ENCODE measurements at regions not wholly inside any gene's neighbourhood (a gene's known extent, or its start where the extent isn't known, plus 50 kb on each side); places are given as distances from the start of the nearest gene placed in this dataset.

GRCh38 chr10:6305401-6306321, 102.9 kb downstream of the PFKFB3 start:
- DNase-seq (ENCODE audit: low read depth in 2 of 2), result no peak

GRCh38 chr10:6306917-6307316, 104.2 kb downstream of the PFKFB3 start:
- no peak for DNase-seq (ENCODE audit: low read depth in 2 of 2)

GRCh38 chr10:6309816-6310215, 107.1 kb downstream of the PFKFB3 start:
- no peak for DNase-seq (ENCODE audit: low read depth in 2 of 2)

GRCh38 chr10:6310977-6311376, 108.2 kb downstream of the PFKFB3 start:
- no peak for DNase-seq (ENCODE audit: low read depth in 2 of 2)

GRCh38 chr10:6311700-6312330, 109.1 kb downstream of the PFKFB3 start:
- DNase-seq (ENCODE audit: low read depth in 2 of 2), result no peak

GRCh38 chr10:6312636-6313035, 109.9 kb downstream of the PFKFB3 start:
- no peak for DNase-seq (ENCODE audit: low read depth in 2 of 2)

- DNase-seq (ENCODE audit: low read depth in 2 of 2), result no peak
Measured at GRCh38 chr10:6313111-6313895, 110.6 kb downstream of the PFKFB3 start.

- no peak for DNase-seq (ENCODE audit: low read depth in 2 of 2)
Measured at GRCh38 chr10:6314620-6315205, 112.0 kb downstream of the PFKFB3 start.

GRCh38 chr10:6319119-6319518, 116.4 kb downstream of the PFKFB3 start:
- DNase-seq (ENCODE audit: low read depth in 2 of 2), result no peak

GRCh38 chr10:6320320-6321010, 117.7 kb downstream of the PFKFB3 start:
- DNase-seq (ENCODE audit: low read depth in 2 of 2), result no peak

GRCh38 chr10:6321880-6322279, 119.1 kb downstream of the PFKFB3 start:
- DNase-seq (ENCODE audit: low read depth in 2 of 2), result no peak

GRCh38 chr10:6322805-6323204, 120.1 kb downstream of the PFKFB3 start:
- no peak for DNase-seq (ENCODE audit: low read depth in 2 of 2)

GRCh38 chr10:6327961-6328698, 125.4 kb downstream of the PFKFB3 start:
- no peak for DNase-seq (ENCODE audit: low read depth in 2 of 2)

GRCh38 chr10:6328699-6329423, 126.1 kb downstream of the PFKFB3 start:
- no peak for DNase-seq (ENCODE audit: low read depth in 2 of 2)

- no peak for DNase-seq (ENCODE audit: low read depth in 2 of 2)
Measured at GRCh38 chr10:6333086-6333485, 130.4 kb downstream of the PFKFB3 start.

- DNase-seq (ENCODE audit: low read depth in 2 of 2), result no peak
Measured at GRCh38 chr10:6333973-6334372, 131.2 kb downstream of the PFKFB3 start.

- no peak for DNase-seq (ENCODE audit: low read depth in 2 of 2)
Measured at GRCh38 chr10:6336016-6336415, 133.3 kb downstream of the PFKFB3 start.

- no peak for DNase-seq (ENCODE audit: low read depth in 2 of 2)
Measured at GRCh38 chr10:6337382-6337781, 134.7 kb downstream of the PFKFB3 start.

GRCh38 chr10:6338361-6338760, 135.6 kb downstream of the PFKFB3 start:
- no peak for DNase-seq (ENCODE audit: low read depth in 2 of 2)

- DNase-seq (ENCODE audit: low read depth in 2 of 2), result no peak
Measured at GRCh38 chr10:6339891-6340290, 137.2 kb downstream of the PFKFB3 start.

Data from stimulated activated CD8-positive, alpha-beta memory T cell treated with anti-CD3 and anti-CD28 coated beads, Interleukin-15, amount 100 ng/mL, for 4 hours (primary cell).